UCSD-AML1 (cell line): ENCODE measurements at regions not wholly inside any gene's neighbourhood (a gene's known extent, or its start where the extent isn't known, plus 50 kb on each side); places are given as distances from the start of the nearest gene placed in this dataset.
"Not testable (repeated sequence)": the region's sequence is repeated elsewhere in the genome, so short reads cannot be mapped to it uniquely, and the experiment has no call there.

Experiments
- DNase-seq: peaks from one replicate; lab custom pipeline; 2025; ENCODE audit not compliant: unreplicated experiment; lab: John Stamatoyannopoulos, UW

DNA sequence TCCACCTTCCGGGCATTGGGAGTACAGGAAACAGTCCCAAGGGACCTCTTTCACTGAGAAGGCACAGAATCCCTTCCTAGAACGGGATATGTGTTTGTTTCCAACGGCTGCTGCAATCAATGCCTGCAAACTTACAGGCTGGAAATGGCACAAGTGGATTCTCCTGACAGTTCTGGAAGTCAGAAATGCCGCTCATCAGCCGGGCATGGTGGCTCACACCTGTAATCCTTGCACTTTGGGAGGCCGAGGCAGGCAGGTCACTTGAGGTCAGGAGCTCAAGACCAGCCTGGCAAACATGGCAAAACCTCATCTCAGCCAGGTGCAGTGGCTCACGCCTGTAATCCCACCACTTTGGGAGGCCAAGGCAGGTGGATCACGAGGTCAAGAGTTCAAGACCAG is 97.0 kb upstream of the FGF3 start:
- not testable (repeated sequence) for DNase-seq

DNA sequence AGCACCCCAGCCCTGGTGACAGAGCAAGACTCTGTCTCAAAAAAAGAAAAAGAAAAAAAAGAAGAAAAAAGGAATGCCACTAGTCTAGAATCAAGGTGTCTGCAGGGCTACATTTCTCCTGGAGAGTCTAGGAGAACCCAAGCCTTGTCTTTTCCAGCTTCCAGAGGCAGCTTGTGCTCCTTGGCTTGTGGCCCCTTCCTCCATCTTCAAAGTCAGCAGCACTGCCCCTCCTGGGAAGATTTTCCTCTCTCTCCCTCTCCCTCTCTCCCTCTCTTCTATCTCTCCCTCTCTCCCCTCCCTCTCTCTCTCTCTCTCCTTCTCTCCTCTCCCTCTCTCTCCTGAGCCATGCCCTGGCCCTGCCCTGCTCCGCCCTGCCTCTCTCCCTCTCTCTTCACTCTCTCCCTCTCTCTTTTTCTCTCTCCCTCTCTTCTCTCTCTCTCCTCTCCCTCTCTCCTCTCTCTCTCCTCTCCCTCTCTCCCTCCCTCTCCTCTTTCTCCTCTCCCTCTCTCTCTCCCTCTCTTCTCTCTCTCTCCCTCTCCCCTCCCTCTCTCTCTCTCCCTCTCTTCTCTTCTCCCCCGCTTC is 97.7 kb upstream of the FGF3 start:
- DNase-seq = no peak

DNA sequence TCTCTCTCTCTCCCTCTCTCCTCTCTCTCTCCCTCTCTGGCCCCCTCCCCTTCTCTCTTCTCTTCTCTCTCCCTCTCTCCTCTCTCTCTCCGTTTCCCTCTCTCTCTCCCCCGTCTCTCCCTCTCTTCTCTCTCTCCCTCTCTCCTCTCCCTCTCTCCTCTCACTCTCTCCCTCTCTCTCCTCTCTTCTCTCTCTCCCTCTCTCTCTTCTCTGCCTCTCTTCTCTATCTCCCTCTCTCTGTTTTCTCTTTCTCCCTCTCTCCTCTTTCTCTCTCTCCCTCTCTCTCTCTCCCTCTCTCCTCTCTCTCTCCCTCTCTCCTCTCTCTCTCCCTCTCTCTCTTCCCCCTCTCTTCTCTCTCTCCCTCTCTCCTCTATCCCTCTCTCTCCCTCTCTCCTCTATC is 98.3 kb upstream of the FGF3 start:
- no peak for DNase-seq

DNA sequence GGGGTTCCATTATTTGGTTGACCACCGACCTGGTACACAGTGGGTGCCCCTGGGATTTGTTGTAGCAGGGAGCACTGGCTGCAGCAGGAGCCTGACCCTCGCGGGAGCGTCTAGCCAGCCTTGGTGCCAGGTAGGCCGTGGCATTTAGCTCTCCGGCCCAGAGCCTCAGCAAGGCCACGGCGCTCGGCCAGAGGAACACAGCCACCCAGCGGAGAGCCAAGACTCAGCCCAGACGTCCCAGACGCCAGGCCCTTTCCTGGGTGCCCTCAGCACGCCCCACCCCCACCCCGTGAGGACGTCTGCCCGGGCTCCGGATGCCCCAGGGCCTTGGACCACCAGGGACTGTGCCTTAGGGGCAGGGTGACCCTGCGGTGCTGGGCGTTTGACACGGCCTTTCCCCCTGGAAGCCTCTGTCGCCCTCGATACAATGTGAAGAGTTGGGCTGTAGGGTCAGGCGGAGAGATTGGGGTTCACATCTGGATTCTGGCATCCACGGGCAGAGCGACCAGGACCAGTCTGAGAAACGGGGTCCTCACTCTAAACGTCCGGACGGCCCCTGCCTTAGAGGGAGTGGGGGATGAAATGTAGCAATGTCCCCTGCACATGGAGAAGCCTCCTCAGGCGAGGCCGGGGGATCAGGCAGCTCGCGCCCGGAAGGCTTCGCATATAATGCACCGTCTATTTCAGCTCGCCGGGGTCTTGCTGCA is 99.2 kb upstream of the FGF3 start:
- DNase-seq = no peak

DNA sequence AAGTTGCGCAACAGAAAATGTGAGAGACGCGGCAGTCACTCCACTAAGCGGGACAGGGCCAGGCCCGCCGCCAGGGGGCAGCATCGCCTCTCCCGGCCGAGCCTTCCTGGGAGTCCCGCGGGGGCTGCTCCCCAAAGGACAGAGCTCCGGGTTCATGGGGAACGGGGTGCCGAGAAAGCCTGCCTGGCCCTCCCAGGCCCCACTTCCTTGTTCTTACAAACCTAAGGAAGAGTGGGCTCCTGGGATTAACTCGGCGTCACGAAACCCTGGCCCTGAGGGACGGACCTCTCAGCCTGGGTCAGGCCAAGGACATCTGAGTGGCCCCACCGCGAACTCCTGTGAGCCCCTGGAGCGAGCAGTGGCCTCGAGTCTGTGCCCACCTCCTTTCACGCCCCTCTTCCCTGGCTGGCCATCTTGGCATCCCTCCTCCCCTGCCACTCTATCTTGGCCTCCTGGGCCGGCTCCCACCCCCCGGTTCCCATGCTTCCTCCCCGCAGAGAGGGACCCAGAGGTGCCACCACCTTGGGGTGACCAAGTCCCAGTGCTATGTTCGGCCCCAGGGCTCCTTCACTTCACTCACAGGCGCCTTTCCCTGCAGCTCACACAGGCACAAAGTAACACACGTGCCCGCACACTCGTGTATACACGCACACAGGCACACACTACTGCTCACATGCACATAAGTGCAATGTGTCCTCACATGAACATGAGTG is 99.9 kb upstream of the FGF3 start:
- peak; percentile 69 for DNase-seq

DNA sequence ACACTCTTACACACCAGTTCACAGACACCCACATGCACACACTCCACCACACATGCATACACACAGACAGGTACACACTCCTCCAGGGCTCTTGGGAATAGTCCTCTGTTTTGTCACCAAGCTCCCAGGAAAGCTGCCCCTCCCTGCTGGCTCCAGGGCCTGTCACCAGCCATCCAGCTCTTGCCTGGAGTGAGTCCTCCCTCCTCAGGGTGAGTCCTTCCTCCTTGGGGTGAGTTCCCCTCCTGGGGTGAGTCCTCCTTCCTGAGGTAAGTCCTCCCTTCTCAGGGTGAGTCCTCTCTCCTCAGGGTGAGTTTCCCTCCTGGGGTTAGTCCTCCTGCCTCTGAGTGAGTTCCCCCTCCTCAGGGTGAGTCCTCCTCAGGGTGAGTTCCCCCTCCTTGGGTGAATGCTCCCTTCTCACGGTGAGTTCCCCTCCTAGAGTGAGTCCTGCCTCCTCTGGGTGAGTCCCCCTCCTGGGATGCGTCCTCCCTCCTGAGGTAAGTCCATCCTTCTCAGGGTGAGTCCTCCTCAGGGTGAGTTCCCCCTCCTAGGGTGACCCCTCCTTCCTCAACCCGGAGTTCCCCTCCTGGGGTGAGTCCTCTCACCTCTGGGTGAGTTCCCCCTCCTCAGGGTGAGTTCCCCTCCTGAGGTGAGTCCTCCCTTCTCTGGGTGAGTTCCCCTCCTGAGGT is 100.6 kb upstream of the FGF3 start:
- DNase-seq = no peak

DNA sequence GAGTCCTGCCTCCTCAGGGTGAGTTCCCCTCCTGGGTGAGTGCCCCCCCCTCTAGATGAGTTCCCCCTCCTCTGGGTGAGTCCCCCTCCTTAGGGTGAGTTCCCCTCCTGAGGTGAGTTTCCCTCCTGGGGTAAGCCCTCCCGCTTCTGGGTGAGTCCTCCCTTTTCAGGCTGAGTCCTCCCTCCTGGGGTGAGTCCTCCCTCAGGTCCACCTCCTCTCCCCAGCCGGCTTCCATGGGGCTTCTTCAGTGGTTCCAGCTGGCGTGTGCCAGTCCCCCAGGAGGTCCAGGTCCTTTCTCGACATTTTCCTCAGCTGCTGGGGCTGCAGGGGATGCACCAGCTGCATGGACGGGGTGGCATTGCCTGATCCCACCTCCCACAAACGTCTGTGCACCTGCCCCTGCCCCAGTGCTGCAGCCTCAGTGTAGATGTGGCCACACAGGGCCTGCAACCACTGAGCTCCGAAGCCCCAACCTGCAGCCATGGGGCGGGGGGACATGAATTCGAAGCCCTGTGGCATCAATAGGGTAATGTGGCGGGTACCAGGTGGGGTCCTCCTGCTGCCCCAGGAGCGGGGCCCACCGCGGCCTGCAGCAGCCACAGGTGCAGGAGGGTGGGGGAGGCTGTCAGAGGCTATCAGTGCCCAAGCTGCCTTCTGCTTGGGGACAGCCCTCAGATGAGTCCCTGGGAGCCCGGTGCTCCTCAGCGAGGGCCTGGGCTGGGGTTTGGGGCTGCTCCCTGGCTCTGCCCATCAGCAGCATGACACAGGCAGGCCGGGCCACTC is 101.3 kb upstream of the FGF3 start:
- no peak for DNase-seq

DNA sequence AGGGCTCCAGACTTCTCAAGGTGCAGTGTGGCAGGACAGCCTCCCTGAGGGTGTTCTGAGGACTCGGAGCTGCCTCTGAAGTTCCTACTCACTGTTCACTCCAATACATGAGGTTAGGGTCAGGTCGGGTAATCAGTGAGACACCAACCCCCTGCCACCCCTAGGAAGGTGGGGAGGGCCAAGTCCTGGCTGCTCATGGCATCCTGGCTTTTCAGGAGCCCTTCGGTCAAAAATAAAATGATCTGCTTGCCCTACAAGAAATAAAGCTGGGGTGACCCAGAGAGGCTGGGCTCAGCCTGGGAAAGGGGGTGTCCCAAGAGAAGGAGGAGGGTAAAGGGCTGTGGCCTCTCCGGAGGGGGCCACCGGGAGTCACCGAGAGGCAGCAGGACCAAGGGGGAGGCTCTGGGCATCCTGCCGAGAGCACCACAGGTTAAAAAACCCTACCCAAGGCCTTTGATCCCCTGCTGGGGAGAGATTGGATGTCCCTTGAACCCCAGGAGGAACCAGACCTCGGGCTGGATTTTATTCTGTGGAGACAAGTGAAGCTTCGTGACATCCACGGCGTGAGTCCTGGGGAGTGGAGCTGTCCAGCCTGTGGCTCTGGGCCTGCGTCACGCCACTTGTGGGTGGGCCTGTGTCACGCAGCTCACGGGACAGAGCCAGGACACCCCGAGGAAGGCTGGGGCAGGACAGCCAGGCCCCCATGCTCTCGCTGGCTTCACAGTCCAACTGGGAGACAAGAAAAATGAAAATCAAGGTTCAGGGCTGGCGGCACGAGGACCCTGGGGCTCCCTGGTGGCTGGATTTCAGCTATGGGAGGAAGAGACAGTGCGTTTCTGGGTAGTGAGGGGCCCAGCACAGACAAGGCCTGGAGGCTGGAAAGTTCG is 102.2 kb upstream of the FGF3 start:
- DNase-seq = no peak

DNA sequence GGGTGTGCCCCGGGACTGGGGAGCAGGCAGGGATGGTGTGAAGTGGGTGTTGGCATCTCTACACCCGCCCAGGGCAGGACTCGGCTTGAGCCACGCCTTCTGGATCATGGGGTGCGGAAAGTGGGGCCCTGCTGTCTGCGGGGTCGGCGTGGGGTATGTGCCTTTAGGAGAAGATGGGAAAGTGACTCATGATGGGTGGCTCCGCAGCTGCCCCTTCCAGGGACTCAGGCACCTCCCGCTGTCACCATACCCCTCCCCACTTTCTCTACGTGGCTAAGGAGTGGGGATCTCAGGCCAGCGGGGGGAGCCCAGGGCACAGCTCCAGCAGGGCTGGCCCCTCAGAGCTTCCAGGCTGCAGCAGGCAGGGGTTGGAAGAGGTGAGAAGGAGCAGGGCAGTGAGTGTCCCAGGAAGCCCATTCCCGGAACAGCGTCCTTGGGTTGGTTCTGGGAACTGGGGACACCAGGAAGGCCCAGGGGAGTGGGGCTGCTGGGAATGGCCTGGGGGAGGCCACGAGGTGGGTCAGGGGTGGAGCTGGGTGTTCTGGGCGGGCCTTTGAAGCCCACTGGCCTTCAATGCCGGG is 102.9 kb upstream of the FGF3 start:
- DNase-seq = no peak

DNA sequence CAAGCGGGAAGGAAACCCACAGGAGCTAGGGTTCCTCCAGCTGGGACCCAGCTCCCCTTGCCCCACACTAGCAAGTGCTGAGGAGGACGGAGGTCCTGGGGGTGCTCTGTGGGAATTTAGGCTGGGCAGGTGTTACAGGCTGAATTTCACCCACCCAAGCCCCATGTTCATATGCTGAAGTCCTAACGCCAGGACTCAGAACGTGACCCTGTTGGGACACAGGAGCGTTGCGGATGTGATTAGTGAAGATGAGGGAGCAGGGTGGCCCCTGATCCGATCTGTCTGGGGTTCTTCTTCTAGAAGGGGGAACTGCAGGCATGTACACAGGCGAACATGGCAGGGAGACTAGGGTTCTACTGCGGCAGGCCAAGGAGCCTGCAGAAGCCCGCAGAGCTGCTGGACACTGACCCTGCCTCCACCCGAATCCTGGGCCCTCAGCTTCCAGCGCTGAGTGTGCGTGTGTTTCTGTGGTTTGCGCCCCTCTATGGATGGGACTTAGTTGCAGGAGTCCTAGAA is 103.4 kb upstream of the FGF3 start:
- DNase-seq = no peak

DNA sequence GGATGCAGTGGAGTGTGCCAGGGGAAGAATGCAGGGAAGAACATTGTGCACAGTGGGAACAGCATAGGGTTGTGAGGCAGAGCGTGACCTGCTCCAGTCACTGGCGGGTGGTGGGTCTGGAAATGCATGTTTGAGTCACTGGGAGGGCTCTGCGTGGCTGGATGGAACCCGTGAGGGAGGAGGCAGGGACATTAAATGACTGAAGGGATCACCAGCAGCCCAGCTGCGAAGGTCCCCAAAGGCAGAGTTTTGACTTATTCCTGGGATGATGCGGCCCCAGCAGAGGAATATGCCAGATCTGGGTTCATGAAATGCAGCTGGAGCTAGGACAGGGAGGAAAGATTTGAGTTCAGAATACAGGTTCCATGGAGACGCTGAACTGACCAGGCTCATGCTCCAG is 104.0 kb upstream of the FGF3 start:
- no peak for DNase-seq

DNA sequence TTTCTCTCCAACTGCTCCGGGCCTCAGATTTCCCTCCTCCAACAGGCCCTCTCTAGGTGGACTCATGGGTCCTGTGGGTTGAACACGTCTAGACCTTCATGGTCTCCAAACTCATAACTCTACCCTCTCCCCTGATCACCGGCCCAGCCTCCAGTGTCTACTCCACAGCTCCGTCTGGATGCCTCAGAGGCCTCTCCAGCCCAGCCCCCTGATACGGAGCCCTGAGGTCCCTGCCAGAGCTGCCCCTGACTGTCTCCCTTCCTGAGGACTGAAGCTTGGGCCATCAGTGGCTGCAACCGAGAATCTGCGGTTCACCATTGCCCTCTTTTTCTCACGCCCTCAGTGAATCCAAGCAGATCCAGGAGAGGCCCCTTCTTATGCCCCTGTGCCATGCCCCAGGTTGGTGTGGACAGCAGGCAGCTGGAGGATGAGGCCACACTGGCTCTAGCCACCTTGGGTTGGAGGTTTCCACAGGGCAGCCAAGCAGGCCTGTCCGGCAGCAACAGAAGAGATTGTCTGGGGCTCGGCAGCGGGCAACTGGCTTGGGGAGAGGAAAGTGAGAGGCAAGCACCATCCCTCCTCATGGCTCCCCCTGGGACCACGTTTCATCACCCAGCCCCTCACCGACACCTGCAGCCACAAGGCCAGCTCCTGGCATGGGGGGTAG is 104.6 kb upstream of the FGF3 start:
- DNase-seq = no peak

DNA sequence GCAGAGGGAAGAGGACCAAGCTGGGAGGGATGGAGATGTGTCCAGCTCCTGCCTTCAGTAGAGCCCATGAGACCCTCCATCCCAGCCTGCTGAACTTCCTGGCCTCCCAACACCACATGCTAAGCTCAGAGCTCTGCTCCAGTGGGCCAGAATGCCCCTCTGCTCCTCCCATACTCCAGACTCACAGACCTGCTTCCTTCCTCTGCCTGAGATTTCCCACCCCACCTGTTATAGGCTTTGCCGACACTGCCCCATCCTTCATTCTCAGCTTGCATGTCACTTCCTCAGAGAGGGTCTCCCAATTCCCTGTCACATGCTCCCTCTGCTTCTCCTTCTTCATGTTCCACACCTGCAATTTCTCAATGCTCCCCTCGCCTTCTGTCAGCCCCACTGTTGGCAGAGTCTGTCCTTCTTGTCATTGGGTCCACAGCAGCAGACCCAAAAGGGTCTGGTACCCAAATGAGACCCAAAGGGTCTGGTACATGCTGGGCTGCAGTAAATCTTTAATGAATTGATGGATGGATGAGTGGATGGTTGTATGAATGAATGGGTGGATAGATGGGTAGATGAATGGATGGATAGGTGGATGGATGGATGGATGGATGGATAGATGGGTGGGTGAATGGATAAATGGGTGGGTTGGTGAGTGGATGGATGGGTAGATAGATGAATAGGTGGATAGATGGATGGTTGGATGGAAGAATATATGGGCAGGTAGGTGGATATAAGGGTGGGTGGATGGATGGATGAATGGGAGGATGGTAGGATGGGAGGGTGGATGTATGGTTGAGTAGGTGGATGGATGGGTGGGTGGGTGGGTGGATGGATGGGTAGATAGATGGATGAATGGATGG is 105.3 kb upstream of the FGF3 start:
- DNase-seq = no peak

DNA sequence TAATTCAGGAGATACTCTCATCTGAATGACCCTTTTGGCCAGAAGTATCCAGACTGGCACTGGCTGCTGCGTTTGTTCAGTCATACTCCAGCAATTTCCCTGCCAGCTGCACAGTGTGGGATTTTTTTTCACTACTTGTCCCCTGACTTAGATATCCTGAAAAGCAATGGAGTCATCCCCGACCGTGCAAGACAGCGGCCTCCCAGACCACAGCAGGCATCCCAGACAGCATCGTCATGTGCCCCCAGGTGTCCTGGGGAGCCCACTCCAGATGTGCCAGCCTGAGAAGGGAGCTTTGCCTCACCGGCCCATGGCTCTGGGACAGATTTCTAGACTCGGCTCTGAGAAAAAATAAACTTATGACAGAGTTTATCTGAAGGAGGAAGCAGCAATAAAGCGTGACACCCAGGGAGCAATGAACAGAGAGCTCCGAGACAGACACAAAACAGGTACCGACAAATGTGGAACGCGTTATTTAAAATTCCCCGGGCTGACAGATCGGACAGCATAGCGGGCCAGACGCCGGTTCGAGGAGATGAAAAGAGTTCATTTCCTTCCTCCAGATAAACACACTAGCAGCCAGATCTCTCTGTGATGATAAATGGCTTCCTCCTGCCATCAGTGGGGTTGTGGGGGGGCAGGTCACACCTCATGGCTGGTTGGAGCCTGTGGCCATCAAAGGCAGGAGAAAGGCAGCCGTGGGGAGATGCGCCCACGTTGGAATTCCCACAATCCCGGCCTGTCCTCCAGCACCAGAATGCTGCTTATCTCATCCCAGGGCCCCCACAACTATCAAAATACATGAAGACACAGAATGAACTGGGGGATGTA is 106.4 kb upstream of the FGF3 start:
- peak; percentile 44 for DNase-seq

DNA sequence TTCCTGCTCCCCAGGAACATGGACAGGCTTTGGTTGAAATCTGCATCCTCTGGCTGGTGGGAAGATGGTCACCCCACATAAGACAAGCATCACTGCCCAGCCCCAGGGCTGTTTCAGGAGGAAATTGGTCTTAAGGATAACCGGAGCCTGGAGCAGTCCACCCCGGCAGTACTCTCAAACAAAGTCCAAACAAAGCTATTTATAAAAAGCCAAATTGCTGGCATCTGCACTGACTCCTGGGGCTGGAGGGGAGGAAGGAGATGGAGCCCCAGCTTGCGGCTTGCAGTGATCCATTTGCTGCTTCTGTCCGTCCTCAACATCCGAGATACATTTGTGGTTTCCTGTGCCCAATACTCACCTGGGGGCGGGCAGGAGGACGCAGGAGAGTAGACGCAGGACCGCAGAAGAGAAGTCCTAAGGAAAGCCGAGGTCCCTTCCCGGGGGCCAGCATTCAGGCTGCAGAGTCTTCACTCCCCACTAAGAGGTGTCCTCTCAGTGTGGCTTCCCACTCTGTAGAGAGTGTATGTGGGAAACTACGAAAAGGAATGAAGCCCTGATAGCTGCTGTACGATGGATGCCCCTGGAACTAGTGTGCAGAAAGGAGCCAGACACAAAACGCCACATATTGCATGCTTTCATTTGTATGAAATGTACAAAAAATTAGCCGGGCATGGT is 107.3 kb upstream of the FGF3 start:
- DNase-seq = peak; percentile 33

DNA sequence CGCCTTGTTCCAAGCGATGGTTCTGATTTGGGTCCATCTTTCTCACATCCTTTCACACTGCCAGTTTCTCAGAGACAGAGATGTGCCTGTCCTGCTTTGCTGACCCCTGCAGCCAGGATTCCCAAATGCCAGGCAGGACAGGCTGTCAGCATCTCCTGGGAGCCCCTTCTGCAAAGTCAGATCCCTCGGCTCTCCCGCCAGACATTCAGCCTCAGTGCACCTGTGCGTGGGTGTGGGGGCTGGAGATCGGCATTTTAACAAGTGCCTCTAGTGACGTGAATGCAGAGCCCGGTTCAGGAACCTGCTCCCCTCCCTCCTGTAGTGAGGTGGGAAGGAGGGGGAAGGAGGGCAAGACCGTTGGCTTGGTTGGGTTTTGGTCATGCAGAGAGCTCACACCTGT is 108.9 kb upstream of the FGF3 start:
- DNase-seq = no peak

DNA sequence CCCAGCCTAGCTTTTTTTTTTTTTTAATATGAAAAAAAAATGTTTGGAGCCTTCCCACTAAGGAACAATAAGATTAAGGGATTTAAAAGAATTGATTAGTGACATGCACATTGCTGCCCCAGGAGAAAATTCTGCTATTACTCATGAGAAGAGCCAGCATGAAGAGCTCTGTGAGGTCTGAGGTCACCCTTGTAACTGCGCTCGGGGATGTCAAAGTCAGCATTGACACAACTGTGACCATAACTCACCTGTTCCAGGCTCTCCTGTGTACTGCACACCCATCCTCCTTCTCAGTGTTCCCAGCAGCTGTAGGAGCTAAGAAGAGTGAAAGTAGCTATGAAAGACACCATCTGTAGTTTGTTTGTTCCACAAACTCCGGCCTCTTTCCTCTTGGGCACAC is 109.8 kb upstream of the FGF3 start:
- no peak for DNase-seq
